ENCODE measurements at regions not wholly inside any gene's neighbourhood (a gene's known extent, or its start where the extent isn't known, plus 50 kb on each side); places are given as distances from the start of the nearest gene placed in this dataset.

DNA sequence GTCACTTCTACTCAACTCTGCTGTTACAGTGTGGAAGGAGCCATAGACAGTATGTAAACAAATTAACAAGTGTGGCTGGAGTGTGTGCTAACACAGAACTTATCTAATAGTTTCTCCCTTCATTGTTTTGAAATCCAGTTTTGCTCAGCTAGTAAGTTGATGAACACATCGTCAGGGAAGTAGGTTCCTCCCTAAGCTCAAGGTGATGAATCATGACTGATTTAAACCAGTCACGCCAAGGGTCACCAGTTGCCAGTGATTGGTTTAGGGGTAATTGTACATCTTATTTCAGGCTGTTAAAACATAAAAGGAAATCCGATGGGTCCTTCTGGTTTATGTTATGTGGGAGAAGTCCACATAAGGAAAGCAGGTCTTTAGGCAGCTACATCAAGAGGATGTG, 97.0 kb upstream of the CHODL start:
- TF ChIP-seq, protein P1, sequence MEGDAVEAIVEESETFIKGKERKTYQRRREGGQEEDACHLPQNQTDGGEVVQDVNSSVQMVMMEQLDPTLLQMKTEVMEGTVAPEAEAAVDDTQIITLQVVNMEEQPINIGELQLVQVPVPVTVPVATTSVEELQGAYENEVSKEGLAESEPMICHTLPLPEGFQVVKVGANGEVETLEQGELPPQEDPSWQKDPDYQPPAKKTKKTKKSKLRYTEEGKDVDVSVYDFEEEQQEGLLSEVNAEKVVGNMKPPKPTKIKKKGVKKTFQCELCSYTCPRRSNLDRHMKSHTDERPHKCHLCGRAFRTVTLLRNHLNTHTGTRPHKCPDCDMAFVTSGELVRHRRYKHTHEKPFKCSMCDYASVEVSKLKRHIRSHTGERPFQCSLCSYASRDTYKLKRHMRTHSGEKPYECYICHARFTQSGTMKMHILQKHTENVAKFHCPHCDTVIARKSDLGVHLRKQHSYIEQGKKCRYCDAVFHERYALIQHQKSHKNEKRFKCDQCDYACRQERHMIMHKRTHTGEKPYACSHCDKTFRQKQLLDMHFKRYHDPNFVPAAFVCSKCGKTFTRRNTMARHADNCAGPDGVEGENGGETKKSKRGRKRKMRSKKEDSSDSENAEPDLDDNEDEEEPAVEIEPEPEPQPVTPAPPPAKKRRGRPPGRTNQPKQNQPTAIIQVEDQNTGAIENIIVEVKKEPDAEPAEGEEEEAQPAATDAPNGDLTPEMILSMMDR (IDR thresholded peaks at IDR 0.05) = no peak
- TF ChIP-seq POLR2A (IDR thresholded peaks at IDR 0.05) (no peak), POLR2AphosphoS5 (IDR thresholded peaks at IDR 0.05) (no peak), EP300 (IDR thresholded peaks at IDR 0.05) (no peak)
- H3K27ac ChIP-seq = no peak overlapping the region
- WGBS, 2 donors (ENCODE audit: low coverage in 1 of 2) = 20 to 53% methylated on average over 3 of the region's 3 CpGs
- no peaks in the 10 kb centered on the region for H3K9me3 ChIP-seq
- no peaks in the 10 kb centered on the region for H3K27me3 ChIP-seq
- no peak overlapping the region for H3K4me3 ChIP-seq
- no peak for ATAC-seq
- no peaks in the 10 kb centered on the region for H3K36me3 ChIP-seq
- no peaks in the 10 kb centered on the region for H3K4me1 ChIP-seq

DNA sequence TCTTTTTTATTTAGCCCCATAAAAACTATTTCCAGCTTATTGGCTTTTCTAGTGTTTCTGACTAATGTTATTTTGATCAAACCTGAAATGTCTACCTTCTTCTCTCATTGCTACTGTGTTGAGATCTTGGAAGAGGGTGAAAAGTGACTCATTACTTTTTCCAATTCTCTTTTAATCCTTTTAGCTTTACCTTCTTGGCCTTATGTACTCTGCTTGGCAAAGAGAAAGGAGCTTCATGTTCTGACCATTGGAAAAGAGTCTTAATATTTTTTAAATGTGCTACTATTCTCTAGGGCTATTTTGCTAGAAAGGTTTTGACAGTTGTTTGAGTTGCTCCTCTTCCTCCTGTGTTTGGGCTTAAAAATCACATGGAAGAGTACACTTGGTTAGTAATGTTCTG, 97.8 kb upstream of the CHODL start:
- Histone ChIP-seq H3K27me3 (no peaks in the 10 kb centered on the region), H3K9me3 (no peaks in the 10 kb centered on the region), H3K4me1 (no peaks in the 10 kb centered on the region), H3K36me3 (no peaks in the 10 kb centered on the region), H3K4me3 (no peak overlapping the region), H3K27ac (no peak overlapping the region)
- ATAC-seq = no peak
- TF ChIP-seq, protein P1 (IDR thresholded peaks at IDR 0.05) = no peak
- TF ChIP-seq POLR2AphosphoS5 (IDR thresholded peaks at IDR 0.05) (no peak), EP300 (IDR thresholded peaks at IDR 0.05) (no peak), POLR2A (IDR thresholded peaks at IDR 0.05) (no peak)

DNA sequence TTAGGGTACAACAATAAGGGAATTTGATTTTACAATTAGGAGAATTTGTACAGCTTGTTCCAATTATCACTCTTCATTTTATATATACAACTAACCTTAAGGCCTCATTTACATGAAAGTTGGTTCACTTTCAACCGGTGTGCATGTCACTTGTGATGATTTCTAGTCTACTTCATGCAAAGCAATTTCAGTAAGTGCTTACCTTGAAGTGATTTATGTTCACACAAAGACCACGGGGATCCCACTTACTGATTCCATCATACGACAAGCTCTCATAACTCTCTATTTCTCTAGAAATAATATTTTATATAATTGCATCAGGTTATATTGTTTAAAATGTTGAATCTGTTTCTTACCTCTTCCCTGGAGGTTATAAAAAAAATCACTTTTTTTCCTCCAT, 100.3 kb upstream of the CHODL start:
- Histone ChIP-seq H3K27ac (no peak overlapping the region), H3K4me3 (no peak overlapping the region), H3K27me3 (no peaks in the 10 kb centered on the region), H3K36me3 (no peaks in the 10 kb centered on the region), H3K9me3 (no peaks in the 10 kb centered on the region), H3K4me1 (no peaks in the 10 kb centered on the region)
- no peak for ATAC-seq
- 76 to 93% methylated on average over 3 of the region's 3 CpGs for WGBS, 2 donors (ENCODE audit: low coverage in 1 of 2)
- TF ChIP-seq EP300 (IDR thresholded peaks at IDR 0.05) = no peak
- TF ChIP-seq POLR2A (IDR thresholded peaks at IDR 0.05) = no peak
- TF ChIP-seq POLR2AphosphoS5 (IDR thresholded peaks at IDR 0.05) = no peak
- TF ChIP-seq, protein P1 (IDR thresholded peaks at IDR 0.05) = no peak

DNA sequence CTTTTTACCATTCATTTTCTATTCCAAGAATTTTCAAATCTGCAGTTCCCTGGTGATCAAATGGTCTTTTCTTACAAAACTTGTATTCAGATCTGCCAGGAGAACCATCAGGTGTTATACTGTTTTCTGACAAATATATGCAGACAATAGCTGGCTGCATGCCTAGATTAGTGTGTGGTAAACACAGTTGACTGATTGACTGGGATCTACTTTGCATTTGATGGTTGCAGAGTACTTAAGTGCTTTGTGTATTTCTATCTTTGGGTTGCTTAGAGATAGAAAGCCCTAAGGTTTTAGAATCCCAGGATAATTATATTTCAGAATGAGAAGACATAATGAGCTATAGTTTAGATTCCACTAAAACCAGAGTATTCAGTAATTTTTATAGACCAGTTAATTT, 102.0 kb upstream of the CHODL start:
- H3K4me3 ChIP-seq = no peak overlapping the region
- H3K27me3 ChIP-seq = no peaks in the 10 kb centered on the region
- H3K4me1 ChIP-seq = no peaks in the 10 kb centered on the region
- no peaks in the 10 kb centered on the region for H3K36me3 ChIP-seq
- no peaks in the 10 kb centered on the region for H3K9me3 ChIP-seq
- no peak for ATAC-seq
- no peak overlapping the region for H3K27ac ChIP-seq
- no peak for TF ChIP-seq POLR2A (IDR thresholded peaks at IDR 0.05)
- TF ChIP-seq, protein P1 (IDR thresholded peaks at IDR 0.05) = no peak
- TF ChIP-seq EP300 (IDR thresholded peaks at IDR 0.05) = no peak
- TF ChIP-seq POLR2AphosphoS5 (IDR thresholded peaks at IDR 0.05) = no peak

DNA sequence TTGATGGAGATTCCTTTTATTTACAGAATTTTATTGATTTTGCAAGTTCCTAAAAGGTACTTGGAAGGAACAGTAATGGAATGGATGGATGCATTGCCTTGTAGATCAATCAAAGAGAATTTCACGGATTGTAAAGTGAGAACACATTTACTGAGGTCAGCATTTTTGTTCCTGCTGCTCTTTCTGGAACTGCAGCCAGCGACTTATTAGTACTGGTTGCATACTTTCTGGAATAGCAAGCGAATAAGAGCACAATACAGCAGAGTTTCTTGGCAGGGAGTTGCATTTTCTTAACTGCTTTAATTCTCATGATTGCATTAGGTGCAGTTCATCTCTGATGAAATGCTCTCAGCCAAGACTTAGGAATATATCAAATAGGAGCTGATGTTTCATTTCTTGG, 106.1 kb upstream of the CHODL start:
- 18 to 41% methylated on average over 3 of the region's 3 CpGs for WGBS, 2 donors (ENCODE audit: low coverage in 1 of 2)

More for the DNA sequence above, 106.1 kb upstream of the CHODL start:
- TF ChIP-seq POLR2AphosphoS5 (IDR thresholded peaks at IDR 0.05) (no peak), POLR2A (IDR thresholded peaks at IDR 0.05) (no peak), EP300 (IDR thresholded peaks at IDR 0.05) (no peak)
- TF ChIP-seq, protein P1 (IDR thresholded peaks at IDR 0.05) = no peak
- Histone ChIP-seq H3K4me3 (no peak overlapping the region), H3K36me3 (no peaks in the 10 kb centered on the region), H3K27ac (no peak overlapping the region), H3K27me3 (no peaks in the 10 kb centered on the region), H3K4me1 (no peaks in the 10 kb centered on the region), H3K9me3 (no peaks in the 10 kb centered on the region)
- ATAC-seq = no peak
